Cardiac septum (tissue), 1 donor: ENCODE measurements at regions not wholly inside any gene's neighbourhood (a gene's known extent, or its start where the extent isn't known, plus 50 kb on each side); places are given as distances from the start of the nearest gene placed in this dataset.

Experiments used
- DNase-seq: peaks from one replicate; pipeline ENCODE4 v3.0.0-alpha.2; 2020; ENCODE audit warnings: low spot score
- intact Hi-C: fragments of 100-400 bp; cut with DNase I; formaldehyde crosslinking; loops from one replicate; pipeline ENCODE4 v1.14.0; 2022
- donor health status: DM: no; HTN: no; CAD: no.

DNA sequence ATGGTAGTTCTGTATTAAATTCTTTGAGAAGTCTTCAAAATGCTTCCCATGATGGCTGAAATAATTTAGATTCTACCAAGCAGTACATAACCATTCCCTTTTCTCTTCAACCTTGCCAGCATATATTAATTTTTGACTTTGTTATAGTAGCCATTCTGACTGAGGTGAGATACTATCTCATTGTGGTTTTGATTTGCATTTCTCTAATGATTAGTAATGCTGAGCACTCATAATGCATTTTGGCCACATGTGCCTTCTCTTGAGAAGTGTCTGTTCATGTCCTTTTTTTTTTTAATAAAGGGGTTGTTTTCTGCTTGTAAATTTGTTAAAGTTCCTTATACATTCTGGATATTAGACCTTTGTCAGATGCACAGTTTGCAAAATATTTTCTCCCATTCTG lies 173.9 kb downstream of the CALCRL start:
- intact Hi-C loops: no loop called here
- DNase-seq: no peak

DNA sequence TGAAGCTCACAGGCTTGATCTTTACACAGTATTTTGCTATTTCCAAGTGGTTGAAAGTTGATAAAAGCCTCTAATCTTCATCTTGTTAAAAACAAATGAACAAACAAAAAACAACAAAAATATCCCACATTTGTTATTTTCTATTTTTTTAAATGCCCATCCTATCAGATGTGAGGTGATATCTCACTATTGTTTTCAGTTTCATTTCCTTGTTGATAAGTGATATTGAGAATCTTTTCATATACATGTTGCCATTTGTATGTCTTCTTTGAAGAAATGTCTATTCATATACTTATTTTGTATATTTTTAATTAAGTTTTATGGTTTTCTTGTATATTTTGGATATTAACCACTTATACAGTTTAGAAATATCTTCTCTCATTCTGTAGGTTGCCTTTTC lies 175.8 kb downstream of the CALCRL start:
- DNase-seq: no peak
- intact Hi-C loops: no loop called here

DNA sequence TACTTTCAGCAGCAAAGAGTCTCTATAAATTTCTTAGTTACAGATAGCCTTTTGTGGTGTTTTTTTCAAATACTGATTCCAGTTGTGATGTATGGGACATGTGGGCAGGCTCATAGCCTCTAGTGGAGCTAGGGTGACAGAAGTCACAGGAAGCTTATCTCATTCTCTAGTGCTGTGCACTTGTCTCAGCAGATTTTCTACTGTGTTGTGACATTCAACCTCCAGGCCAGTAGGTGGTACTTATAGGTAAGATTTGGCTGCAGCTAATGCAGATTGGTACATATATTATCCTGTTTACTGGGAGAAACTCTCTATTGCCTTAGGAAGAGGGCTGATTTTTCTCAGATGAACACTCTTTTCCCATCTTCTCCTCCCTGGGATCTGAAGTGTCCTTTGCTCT lies 176.2 kb downstream of the CALCRL start:
- no peak for DNase-seq
- intact Hi-C loops: no loop called here

DNA sequence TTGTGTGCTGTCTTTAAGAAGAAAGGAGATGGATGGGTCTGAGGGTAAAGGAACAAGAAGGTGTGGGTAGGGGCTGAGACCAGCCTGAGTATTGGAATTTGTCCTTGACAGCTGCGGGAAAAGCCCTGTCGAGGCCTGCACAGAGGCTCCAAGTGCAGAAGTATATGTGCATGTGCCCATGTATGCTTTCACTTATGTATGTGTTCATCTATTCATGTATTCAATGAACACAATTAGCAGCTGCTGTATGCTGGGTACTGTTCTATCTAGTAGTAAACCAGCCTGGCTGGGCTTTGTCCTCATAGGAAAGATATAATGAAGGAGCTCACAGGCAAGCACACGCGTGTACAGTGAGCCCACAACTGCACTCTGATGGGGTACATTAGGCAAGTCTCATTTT lies 181.4 kb downstream of the CALCRL start:
- DNase-seq: no peak
- intact Hi-C loops: no loop called here

DNA sequence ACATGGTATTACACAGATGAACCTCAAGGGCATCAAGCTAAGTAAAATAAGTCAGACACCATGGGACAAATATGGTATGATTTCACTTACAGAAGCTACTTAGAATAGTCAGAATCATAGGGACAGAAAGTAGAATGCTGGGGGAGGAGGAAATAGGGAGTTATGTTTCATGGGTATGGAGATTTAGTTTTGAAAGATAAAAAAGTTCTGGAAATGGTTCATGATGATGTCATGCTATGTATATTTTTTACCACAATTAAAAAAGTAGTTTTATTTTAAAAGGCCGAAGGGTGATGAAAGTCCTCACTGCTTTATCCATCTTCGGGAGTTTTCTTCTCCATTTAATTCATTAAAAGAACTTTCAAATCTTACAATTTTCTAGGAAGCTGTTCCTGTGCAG lies 181.9 kb downstream of the CALCRL start:
- intact Hi-C loops: no loop called here
- no peak for DNase-seq

DNA sequence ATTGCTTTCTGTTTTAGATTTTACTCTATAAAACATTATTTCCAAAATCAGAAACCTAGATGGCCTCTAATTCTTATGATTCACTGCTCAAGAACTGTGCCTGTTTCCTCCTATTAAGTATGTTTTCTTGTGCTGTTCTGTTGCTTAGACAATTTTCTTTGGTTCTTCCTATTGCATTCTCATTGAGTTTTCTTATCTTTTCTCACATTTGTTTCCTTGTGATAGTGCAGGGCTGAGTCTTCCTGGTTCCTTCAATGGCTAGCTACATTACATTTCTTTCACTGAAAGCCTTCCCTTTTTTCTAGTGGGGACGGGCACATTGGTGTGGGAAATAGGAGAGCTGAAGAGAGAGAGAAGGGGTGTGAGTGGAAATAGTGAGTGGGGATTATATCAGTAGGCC lies 183.4 kb downstream of the CALCRL start:
- no peak for DNase-seq
- intact Hi-C loops: no loop called here

DNA sequence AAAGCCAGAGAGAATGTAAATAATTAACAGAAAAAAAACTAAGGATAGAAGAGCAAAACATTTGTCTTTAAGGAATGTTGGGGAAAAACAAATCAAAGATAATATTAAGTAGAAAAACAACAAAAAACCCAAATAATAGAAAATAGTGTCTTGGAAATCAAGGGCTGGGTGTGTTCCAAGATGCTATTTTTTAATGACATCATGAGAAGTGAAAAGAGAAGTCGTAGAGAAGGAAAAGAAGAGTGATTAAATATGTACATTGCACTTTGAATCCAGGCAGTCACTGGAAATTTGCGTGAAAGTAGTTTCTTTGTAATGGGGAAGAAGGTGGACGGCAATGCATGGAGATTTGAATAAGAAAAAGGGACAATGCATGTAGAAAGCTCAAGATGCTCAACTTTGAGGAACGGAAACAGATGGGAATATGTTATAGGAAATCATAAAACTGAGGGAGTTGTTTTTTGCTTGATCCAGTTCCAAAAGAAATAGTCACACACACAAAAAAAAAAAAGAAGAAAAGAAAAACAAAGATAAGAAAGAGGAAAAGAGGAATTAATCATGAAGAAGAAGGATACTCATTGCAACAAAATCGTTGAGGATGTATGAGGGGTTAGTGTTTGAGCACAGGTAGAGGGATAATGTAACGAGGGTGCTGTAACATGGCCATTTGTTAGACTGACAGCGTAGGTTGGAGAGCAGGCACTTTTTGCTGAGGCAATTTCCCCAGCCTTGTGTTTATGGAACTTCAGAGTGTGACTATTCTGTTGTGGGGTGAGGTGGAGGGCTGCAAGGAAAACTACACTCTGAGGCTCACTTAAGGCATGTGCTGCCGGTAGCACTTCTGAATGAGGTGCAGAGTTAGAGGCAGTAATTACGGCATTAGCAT lies 184.1 kb downstream of the CALCRL start:
- intact Hi-C loops: no loop called here

DNA sequence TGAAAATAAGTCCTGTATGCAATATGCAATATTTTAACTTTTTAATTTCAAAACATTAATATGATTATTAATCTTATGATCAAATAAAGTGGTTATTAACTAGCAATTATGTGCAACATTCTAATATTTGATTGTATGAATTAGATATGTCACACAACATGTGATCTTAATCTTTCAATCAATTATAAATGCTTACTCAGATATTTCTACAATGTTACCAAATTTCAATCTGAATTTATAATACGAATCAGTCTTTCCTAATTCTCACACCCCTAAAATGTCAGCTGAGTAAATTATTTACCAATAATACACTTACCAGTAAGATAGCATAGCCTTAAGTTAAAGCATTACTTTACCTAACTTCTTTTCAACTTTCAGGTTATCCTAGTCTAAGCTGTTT lies 186.3 kb downstream of the CALCRL start:
- DNase-seq: no peak
- intact Hi-C loops: no loop called here

More for the DNA sequence above, 184.1 kb downstream of the CALCRL start:
- DNase-seq: no peak

DNA sequence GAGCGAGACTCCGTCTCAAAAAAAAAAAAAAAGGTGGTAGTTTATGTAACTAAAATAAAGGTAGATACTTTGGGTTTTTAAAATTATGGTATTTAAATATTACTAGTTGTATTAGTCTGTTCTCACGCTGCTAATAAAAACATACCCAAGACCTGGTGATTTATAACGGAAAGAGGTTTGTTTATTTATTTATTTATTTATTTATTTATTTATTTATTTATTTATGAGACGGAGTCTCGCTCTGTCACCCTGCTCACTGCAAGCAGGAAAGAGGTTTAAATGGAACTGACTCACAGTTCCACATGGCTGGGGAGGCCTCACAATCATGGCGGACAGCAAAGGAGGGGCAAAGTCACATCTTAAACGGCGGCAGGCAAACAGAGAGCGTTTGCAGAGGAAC lies 196.0 kb downstream of the CALCRL start:
- intact Hi-C loops: no loop called here
- DNase-seq: no peak

DNA sequence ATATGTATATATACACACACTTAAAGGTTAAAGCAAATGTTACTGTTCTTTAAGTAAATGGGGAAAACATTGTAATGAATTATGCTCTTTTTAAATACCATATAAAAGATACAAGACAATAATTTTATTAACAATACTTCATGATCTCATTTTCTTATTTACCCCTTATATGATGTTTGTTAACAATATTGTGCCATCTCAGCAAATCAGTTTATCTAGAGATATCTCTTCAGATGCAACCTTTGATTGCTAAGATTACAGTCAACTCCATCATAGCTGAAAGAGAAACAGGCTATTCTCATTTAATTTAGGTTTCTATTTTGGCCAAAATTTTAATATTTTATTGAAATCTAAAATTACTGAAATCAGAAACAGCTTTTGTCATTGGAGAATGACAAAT lies 197.9 kb downstream of the CALCRL start:
- intact Hi-C loops: no loop called here
- no peak for DNase-seq

DNA sequence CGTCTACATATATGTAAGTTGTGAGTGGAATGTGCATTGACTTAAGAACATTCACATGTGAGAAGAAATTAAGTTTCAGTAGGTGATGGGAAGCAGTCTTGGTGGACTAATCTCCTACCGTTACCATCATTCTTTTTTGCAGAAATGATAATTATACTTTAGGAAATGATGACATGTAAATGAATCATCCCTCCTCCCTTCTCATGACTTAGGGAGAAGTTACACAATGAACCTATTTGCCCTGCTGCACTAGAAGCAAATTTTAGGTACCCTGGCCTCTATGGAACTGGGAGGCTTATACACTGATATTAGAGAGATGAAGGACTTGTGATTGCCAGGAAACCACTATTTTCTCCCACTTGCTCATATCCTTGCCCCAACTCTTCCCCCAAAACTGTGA lies 214.2 kb downstream of the CALCRL start:
- intact Hi-C loops: no loop called here
- no peak for DNase-seq

DNA sequence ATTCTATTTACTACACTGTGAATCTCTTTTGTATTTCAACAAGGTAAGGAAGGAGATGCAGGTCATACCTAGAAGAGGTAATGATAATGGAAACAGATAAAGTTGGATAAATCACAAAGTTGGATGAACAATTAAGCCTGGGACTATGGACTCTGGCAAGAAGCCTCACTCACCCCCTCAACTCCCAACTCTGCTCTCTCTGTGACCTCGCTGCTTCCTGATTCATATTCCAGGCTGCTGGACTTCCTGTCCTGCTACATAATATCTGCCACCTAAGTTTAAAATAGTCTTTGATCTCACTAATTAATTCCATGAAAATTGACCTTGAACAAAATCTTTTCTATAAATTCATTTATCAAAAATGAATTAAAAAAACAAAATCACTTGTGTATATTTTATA lies 215.3 kb downstream of the CALCRL start:
- DNase-seq: no peak
- intact Hi-C loops: no loop called here

DNA sequence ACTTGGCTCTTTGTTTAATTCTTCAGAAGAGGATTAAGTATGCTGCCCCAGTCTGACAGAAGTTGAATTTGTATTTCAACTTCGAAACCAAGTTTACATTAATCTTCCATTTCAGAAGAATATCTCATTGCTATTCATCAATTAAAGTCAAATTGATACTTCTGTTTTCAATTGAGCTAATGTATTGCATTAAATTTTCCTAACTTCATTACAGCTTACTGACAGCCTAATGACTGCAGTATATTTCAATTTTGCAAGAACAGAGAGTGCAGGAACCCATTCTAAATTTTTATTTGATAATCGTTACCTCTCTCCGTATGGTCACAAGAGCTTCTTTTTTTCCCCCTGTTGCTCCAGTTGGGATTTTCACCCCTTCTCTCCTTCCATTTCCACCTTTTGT lies 218.0 kb downstream of the CALCRL start:
- intact Hi-C loops: no loop called here
- no peak for DNase-seq

DNA sequence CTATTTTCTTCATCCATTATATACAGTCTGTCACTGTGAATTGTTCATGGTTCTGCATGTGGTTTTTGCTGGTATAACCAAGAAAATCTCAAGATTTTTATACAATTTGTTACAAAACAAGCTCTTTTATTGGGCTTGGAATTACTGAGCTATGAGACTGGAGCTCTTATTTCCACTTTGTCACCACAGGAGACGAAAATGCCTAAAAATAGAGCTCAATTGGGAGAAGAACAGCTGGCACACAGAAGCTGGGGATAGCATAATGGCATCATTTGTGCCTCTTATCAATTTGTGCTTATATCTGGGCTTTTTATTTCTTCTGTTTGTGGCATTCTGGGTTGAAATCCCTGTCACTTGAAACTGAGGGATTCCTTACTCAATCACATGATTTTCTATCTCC lies 219.1 kb downstream of the CALCRL start:
- no peak for DNase-seq
- intact Hi-C loops: no loop called here

DNA sequence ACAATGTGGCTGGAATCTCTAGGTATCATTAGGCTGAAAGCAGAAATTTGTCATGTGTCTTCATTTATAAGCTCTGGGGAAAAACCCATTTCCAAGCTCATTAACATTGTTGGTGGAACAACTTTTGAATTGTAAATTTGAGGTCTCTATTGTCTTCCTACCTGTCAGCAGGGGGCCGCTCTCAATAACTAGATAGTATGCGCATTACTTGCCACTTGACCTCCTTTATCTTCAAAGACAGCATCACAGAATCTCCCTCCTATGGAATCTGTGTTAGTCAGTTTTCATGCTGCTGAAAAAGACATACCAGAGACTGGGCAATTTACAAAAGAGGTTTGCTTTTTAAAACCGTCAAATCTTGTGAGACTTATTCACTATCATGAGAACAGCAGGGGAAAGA lies 223.1 kb downstream of the CALCRL start:
- no peak for DNase-seq
- intact Hi-C loops: no loop called here

DNA sequence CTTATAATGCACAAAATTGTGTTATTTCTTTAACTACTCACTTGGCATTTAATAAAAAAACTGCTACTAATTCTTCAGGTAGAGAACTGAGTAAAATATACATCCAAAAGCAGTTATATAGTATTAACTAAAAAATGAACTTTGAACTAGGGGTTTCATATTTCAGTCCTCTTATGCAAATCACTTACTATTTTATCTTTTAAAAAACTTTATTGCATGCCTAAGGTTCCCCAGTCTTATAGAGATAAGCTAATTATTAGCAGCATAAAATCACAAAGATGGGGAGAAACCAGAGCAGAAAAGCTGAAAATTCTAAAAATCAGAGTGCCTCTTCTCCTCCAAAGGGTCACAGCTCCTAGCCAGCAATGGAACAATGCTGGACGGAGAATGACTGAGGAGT lies 228.0 kb downstream of the CALCRL start:
- intact Hi-C loops: no loop called here
- no peak for DNase-seq

DNA sequence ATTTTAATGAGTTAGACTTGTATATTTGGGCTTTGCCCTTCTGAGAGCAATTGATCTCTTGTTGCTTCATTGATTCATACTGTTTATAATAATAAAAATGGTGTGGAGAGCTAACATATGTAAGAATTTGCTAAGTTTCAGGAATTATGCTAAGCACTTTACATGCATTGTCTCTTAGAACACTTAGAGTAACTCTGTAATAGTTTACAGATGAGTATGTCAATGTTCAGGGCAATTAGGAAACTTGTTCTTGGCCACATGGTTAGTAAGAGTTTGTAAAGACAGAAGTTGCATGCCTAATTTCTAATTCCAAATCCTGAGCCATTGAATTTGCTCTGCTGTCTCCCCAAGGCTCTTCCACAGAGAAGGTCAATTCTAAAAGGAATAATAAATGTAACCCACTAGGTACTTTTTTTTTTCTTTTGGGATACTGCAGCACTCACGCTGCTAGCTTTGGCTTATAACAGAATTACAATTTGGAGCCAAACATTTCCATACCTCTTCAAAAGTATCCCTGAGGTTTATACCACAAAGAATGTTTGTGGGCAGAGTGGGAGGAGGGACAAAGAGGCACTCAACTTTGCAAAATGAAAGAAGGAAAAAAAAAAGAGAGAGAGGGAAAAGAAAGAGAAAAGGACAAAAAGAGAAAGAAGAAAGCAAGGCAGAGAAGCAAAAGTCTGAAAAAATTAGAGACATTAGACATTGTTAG lies 232.4 kb downstream of the CALCRL start:
- no peak for DNase-seq
- intact Hi-C loops: no loop called here

DNA sequence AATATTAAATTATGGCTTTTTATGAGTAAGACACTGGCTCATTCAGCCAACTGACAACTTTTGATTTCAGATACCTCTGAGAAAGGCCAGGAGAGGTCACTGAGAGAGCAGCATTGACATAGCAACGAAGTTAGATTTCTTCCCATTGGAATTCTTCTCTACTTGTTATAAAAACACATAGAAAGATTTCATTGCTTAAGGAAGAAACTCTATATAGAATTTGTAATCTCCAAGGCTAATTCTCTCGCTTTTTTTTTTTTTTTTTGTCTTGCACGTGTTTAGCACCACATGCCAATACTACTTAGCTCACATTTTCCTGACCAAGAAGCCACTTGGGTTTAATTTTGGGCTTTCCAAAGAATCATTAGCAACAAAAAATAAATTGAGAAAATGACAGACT lies 233.7 kb downstream of the CALCRL start:
- intact Hi-C loops: no loop called here
- no peak for DNase-seq

DNA sequence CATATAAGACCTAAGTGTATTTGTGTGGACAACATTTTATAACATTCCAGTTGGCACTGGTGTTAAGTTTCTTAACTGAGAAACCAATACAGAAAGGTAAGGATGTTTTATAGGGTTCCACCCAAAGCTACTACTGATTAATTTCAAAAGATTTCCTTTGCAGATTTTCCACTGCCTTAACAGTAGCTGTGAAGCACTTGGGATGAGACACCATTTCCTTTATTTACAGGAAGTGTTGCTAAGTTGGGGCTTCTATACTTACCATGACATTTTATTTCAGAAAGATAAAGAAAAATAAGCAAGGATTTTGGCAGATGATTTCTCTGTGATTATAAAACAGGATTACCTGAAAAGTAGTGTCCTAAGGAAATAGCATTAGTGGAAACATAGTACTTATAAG lies 234.3 kb downstream of the CALCRL start:
- intact Hi-C loops: no loop called here
- DNase-seq: no peak

DNA sequence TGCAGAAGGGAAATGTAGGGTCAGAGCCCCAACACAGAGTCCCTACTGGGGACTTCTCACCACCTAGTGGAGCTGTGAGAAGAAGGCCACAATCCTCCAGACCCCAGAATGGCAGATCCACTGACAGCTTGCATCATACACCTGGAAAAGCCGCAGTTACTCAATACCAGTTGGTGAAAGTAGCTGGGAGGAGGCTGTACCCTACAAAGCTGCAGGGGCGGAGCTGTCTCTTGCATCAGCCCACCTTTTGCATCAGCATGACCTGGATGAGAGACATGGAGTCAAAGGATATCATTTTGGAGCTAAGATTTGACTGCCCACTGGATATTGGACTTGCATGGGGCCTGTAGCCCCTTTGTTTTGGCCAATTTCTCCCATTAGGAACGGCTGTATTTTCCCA lies 237.3 kb downstream of the CALCRL start:
- intact Hi-C loops: no loop called here

DNA sequence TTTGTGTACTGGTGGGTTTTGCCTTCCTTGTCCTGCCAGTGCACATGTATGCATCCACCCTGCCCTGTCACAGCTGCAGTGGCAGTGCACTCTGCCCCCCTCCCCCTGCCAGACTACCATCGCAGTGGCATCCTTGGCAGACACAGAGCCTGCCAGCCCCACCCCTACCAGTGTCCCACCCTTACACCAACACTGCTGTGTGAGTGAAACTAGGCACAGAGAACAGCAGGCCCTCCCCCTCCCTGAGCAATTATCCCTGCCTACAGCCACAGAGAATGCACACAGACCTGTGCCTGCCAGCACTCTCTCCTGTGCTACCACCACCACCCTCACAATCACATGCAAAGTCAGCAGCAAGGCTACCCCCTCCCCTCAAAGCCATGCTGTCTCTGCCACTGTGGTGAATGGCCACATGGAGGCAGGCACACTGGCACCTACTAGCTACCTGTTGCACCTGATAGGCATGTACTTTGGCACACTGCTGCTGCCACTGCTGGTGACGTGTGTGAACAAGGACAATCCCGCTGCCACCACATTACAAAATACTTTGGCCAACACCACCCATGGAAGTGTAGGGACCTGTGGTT lies 239.8 kb downstream of the CALCRL start:
- no peak for DNase-seq
- intact Hi-C loops: no loop called here

More for the DNA sequence above, 237.3 kb downstream of the CALCRL start:
- DNase-seq: no peak
